HepG2 (cell line): ENCODE measurements at regions not wholly inside any gene's neighbourhood (a gene's known extent, or its start where the extent isn't known, plus 50 kb on each side); places are given as distances from the start of the nearest gene placed in this dataset.

ENCODE experiments used
- ATF7 ChIP-seq, 2 experiments: fragments of 450-650 bp in 1 of 2; sonication (generic) in 1 of 2; formaldehyde crosslinking in 1 of 2; IDR thresholded peaks; 2 replicates each; pipeline versions ENCODE4 v1.4.0 to v1.6.1; 2016 to 2020; ENCODE audit warnings: antibody characterized with exemption in 1 of 2, mild to moderate bottlenecking in 1 of 2, missing genetic modification reagents in 1 of 2
- FLYWCH1 ChIP-seq: sonication (generic); formaldehyde crosslinking; IDR thresholded peaks from 2 replicates; pipeline ENCODE4 v1.8.1; 2023; ENCODE audit warnings: mild to moderate bottlenecking, missing genetic modification reagents
- KAT7 ChIP-seq: IDR thresholded peaks from 2 replicates; pipeline ENCODE4 v1.6.1; 2018; ENCODE audit warnings: borderline replicate concordance, missing compliant biosample characterization
- MTF2 ChIP-seq: sonication (generic); formaldehyde crosslinking; IDR thresholded peaks from 2 replicates; pipeline ENCODE4 v1.5.0; 2020; ENCODE audit warnings: missing genetic modification reagents, borderline replicate concordance
- SP1 ChIP-seq, 2 experiments: fragments of 450-650 bp in 1 of 2; sonication (generic) in 1 of 2; formaldehyde crosslinking in 1 of 2; IDR thresholded peaks; 2 replicates each; pipeline versions ENCODE4 v1.4.0 to v1.6.1; 2016 to 2020; ENCODE audit warnings: missing genetic modification reagents in 1 of 2
- ZNF138 ChIP-seq: sonication (generic); formaldehyde crosslinking; IDR thresholded peaks from 2 replicates; pipeline ENCODE4 v1.5.0; 2020; ENCODE audit warnings: mild to moderate bottlenecking, low read depth, missing genetic modification reagents
- ZNF326 ChIP-seq: sonication (generic); formaldehyde crosslinking; IDR thresholded peaks from 2 replicates; pipeline ENCODE4 v1.4.0; 2020; ENCODE audit warnings: missing genetic modification reagents, borderline replicate concordance
- ZNF546 ChIP-seq: sonication (generic); formaldehyde crosslinking; conservative IDR thresholded peaks from 2 replicates; pipeline ENCODE4 v1.8.1; 2023; ENCODE audit warnings: mild to moderate bottlenecking, missing genetic modification reagents
- ZNF552 ChIP-seq: sonication (generic); formaldehyde crosslinking; IDR thresholded peaks from 2 replicates; pipeline ENCODE4 v1.9.0; 2022; ENCODE audit warnings: missing genetic modification reagents, mild to moderate bottlenecking, borderline replicate concordance
- TF ChIP-seq, protein P1 (sequence below): sonication (generic); formaldehyde crosslinking; IDR thresholded peaks from 2 replicates; pipeline ENCODE4 v1.9.0; 2021; ENCODE audit warnings: missing genetic modification reagents, borderline replicate concordance
- TF ChIP-seq, protein P2 (sequence below): fragments of 450-650 bp; IDR thresholded peaks from 2 replicates; pipeline ENCODE4 v1.6.1; 2017

DNA sequence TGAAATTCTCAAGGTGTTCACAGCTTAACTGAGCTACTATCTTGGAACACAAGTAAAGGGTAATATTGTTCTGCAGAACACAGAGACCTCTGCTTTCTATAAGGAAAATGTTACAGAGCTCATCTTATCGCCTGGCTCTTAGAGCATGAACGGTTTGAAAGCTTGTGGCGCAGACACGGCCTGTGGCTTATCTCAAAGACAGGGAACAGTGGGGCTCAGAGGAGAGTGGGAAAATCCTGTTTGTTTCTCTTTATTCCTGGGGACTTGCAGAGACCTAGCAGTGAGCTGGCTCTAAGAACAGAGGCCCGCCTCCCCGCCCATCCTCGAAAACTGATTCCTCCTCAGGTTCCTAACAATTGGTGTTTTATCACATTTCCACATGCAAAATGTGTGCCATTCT is 131.7 kb downstream of the EMX2 start (continued):
- TF ChIP-seq, protein P1, sequence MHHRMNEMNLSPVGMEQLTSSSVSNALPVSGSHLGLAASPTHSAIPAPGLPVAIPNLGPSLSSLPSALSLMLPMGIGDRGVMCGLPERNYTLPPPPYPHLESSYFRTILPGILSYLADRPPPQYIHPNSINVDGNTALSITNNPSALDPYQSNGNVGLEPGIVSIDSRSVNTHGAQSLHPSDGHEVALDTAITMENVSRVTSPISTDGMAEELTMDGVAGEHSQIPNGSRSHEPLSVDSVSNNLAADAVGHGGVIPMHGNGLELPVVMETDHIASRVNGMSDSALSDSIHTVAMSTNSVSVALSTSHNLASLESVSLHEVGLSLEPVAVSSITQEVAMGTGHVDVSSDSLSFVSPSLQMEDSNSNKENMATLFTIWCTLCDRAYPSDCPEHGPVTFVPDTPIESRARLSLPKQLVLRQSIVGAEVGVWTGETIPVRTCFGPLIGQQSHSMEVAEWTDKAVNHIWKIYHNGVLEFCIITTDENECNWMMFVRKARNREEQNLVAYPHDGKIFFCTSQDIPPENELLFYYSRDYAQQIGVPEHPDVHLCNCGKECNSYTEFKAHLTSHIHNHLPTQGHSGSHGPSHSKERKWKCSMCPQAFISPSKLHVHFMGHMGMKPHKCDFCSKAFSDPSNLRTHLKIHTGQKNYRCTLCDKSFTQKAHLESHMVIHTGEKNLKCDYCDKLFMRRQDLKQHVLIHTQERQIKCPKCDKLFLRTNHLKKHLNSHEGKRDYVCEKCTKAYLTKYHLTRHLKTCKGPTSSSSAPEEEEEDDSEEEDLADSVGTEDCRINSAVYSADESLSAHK = no peak
- TF ChIP-seq, protein P2, sequence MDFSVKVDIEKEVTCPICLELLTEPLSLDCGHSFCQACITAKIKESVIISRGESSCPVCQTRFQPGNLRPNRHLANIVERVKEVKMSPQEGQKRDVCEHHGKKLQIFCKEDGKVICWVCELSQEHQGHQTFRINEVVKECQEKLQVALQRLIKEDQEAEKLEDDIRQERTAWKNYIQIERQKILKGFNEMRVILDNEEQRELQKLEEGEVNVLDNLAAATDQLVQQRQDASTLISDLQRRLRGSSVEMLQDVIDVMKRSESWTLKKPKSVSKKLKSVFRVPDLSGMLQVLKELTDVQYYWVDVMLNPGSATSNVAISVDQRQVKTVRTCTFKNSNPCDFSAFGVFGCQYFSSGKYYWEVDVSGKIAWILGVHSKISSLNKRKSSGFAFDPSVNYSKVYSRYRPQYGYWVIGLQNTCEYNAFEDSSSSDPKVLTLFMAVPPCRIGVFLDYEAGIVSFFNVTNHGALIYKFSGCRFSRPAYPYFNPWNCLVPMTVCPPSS = no peak
- TF ChIP-seq KAT7 (CRISPR knock-in tag) (no peak), ZNF326 (CRISPR knock-in tag) (no peak), ATF7 (IDR thresholded peaks at IDR 0.05) (no peak), ATF7 (CRISPR knock-in tag; IDR thresholded peaks at IDR 0.05) (no peak), ZNF552 (no peak), ZNF546 (CRISPR knock-in tag) (no peak), MTF2 (CRISPR knock-in tag) (no peak), SP1 (IDR thresholded peaks at IDR 0.05) (no peak), SP1 (CRISPR knock-in tag; IDR thresholded peaks at IDR 0.05) (no peak), ZNF138 (CRISPR knock-in tag) (no peak), FLYWCH1 (CRISPR knock-in tag) (no peak)
- TF ChIP-seq, all 625 proteins: peak for 0
